ENCODE measurements at regions not wholly inside any gene's neighbourhood (a gene's known extent, or its start where the extent isn't known, plus 50 kb on each side); places are given as distances from the start of the nearest gene placed in this dataset.

DNA sequence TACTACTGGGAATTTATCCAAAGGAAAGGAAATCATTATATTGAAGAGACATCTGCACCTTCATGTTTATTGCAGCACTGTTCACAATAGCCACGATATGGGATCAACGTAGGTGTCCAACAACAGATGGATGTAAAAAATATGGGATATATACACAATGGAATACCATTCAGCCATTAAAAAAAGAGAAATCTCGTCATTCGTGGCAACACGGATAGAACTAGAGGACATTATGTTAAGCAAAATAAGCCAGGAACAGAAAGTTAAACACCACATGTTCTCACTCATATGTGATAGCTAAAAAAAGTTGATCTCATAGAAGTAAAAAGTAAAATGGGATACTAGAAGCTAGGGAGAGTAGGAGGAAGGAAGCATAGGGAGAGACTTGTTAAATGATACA, 82.9 kb upstream of the CLMN start:
- ChIA-PET CTCF (no interaction called here), POLR2A (no interaction called here), SMC1A (ENCODE audit: uncharacterized antibody, unreplicated experiment) (no interaction called here), RAD21 (ENCODE audit: unreplicated experiment) (no interaction called here)
- no TSS peak for BruUV-seq (replicated peaks)
- no peaks in the 10 kb centered on the region for H4K20me1 ChIP-seq (ENCODE audit: control insufficient read depth, insufficient read depth)
- no peak overlapping the region for H3K4me3 ChIP-seq
- TF ChIP-seq, protein P1, sequence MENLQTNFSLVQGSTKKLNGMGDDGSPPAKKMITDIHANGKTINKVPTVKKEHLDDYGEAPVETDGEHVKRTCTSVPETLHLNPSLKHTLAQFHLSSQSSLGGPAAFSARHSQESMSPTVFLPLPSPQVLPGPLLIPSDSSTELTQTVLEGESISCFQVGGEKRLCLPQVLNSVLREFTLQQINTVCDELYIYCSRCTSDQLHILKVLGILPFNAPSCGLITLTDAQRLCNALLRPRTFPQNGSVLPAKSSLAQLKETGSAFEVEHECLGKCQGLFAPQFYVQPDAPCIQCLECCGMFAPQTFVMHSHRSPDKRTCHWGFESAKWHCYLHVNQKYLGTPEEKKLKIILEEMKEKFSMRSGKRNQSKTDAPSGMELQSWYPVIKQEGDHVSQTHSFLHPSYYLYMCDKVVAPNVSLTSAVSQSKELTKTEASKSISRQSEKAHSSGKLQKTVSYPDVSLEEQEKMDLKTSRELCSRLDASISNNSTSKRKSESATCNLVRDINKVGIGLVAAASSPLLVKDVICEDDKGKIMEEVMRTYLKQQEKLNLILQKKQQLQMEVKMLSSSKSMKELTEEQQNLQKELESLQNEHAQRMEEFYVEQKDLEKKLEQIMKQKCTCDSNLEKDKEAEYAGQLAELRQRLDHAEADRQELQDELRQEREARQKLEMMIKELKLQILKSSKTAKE (IDR thresholded peaks at IDR 0.05; ENCODE audit: low read depth, poor library complexity, severe bottlenecking), result no peak
- TF ChIP-seq MYB (IDR thresholded peaks at IDR 0.05; ENCODE audit: borderline replicate concordance, low read depth, low read length) (no peak), FOXM1 (IDR thresholded peaks at IDR 0.05; ENCODE audit: low read depth, low read length) (no peak), SREBF2 (IDR thresholded peaks at IDR 0.05; ENCODE audit: low read length) (no peak), NKRF (conservative IDR thresholded peaks at IDR 0.05) (no peak)
- TF ChIP-seq, protein P2, sequence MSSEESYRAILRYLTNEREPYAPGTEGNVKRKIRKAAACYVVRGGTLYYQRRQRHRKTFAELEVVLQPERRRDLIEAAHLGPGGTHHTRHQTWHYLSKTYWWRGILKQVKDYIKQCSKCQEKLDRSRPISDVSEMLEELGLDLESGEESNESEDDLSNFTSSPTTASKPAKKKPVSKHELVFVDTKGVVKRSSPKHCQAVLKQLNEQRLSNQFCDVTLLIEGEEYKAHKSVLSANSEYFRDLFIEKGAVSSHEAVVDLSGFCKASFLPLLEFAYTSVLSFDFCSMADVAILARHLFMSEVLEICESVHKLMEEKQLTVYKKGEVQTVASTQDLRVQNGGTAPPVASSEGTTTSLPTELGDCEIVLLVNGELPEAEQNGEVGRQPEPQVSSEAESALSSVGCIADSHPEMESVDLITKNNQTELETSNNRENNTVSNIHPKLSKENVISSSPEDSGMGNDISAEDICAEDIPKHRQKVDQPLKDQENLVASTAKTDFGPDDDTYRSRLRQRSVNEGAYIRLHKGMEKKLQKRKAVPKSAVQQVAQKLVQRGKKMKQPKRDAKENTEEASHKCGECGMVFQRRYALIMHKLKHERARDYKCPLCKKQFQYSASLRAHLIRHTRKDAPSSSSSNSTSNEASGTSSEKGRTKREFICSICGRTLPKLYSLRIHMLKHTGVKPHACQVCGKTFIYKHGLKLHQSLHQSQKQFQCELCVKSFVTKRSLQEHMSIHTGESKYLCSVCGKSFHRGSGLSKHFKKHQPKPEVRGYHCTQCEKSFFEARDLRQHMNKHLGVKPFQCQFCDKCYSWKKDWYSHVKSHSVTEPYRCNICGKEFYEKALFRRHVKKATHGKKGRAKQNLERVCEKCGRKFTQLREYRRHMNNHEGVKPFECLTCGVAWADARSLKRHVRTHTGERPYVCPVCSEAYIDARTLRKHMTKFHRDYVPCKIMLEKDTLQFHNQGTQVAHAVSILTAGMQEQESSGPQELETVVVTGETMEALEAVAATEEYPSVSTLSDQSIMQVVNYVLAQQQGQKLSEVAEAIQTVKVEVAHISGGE (CRISPR knock-in tag; IDR thresholded peaks at IDR 0.05), result no peak
- H3K9ac ChIP-seq (ENCODE audit: control insufficient read depth, insufficient read depth, low read length), result no peak overlapping the region
- DNase-seq (ENCODE audit: low read depth, low spot score) (no peak), ATAC-seq (no peak), FAIRE-seq (no peak)
- no peaks in the 10 kb centered on the region for H3K79me2 ChIP-seq (ENCODE audit: control insufficient read depth, insufficient read depth, low read length)
- intact Hi-C loops (cut with micrococcal nuclease; ENCODE audit: unreplicated experiment), result no loop called here
- 50% methylated on average over 5 of the region's 5 CpGs for WGBS (ENCODE audit: insufficient coverage, insufficient replicate concordance, low lambda C conversion rate, missing lambda C conversion rate)
- H3K9me3 ChIP-seq (replicated peaks; ENCODE audit: control insufficient read depth, insufficient read depth, low read length), result no peaks in the 10 kb centered on the region
- no peaks in the 10 kb centered on the region for H3K36me3 ChIP-seq (ENCODE audit: control insufficient read depth in 2 of 2, insufficient read depth in 2 of 2, low read length in 1 of 2)
- H2AFZ ChIP-seq (ENCODE audit: control insufficient read depth, low read depth, low read length), result no peak overlapping the region
- in situ Hi-C loops (cut with MboI), result no loop called here
- H3K27ac ChIP-seq (ENCODE audit: control insufficient read depth, insufficient read depth), result no peak overlapping the region
- no peak overlapping the region for H3K4me2 ChIP-seq (ENCODE audit: control insufficient read depth, insufficient read depth)
- H3K4me1 ChIP-seq (ENCODE audit: control insufficient read depth, insufficient read depth, low read length), result no peaks in the 10 kb centered on the region
- H3K27me3 ChIP-seq (replicated peaks in 1 of 2; ENCODE audit: control insufficient read depth in 2 of 2, insufficient read depth in 2 of 2, low read length in 1 of 2), result no peaks in the 10 kb centered on the region

All from GM12878 (cell line).